HepG2 (cell line): ENCODE measurements at regions not wholly inside any gene's neighbourhood (a gene's known extent, or its start where the extent isn't known, plus 50 kb on each side); places are given as distances from the start of the nearest gene placed in this dataset.

Source experiments
- ATAC-seq: fragments of 200-7000 bp; cut with Tn5 transposase; 3 replicates; pipeline ENCODE4 v1.9.1; 2020; ENCODE audit warnings: mild to moderate bottlenecking, moderate library complexity
- BruUV-seq: library from RNA; stranded (reverse); fragments of 400-500 nt; replicated peaks from 2 replicates; lab custom pipeline; 2021; lab: Mats Ljungman, UMichigan
- CTCF ChIA-PET: fragments of 300-600 bp; formaldehyde crosslinking; extraction: SDS; loops from one replicate; lab custom pipeline; 2021; ENCODE audit warnings: low total read pairs, inconsistent platforms, low intra/inter-chr PET ratio; lab: Yijun Ruan, JAX
- POLR2A ChIA-PET: fragments of 350-600 bp; sonication (Branson Sonifier 250); formaldehyde crosslinking; loops from one replicate; lab custom pipeline; 2020; ENCODE audit warnings: antibody characterized with exemption, inconsistent platforms; lab: Yijun Ruan, JAX
- DNase-seq: peaks from one replicate; pipeline ENCODE4 v3.0.0-alpha.2; 2015; ENCODE audit warnings: low spot score
- FAIRE-seq: peaks from 3 replicates; lab custom pipeline; 2011; peaks lifted over from hg19 to GRCh38; lab: Jason Lieb, UNC
- H2AFZ ChIP-seq: one replicate; pipeline ENCODE4 v1.6.1; 2011; ENCODE audit warnings: low read length, inconsistent platforms
- H3K27ac ChIP-seq: fragments of 300-600 bp; 3 replicates; pipeline ENCODE4 v1.8.0; 2011; ENCODE audit warnings: mixed run types, mild to moderate bottlenecking, mixed read lengths, low read length, inconsistent platforms; ENCODE audit not compliant: insufficient read depth; ENCODE audit errors: extremely low read length
- H3K27me3 ChIP-seq, 2 experiments: fragments of 200-600 bp in 1 of 2; 2 replicates in 1 of 2; 3 replicates in 1 of 2; pipeline versions ENCODE4 v1.6.0 to v1.8.0; 2011; ENCODE audit warnings: low read length in 2 of 2, mild to moderate bottlenecking in 2 of 2, moderate library complexity in 2 of 2, inconsistent platforms in 1 of 2; ENCODE audit not compliant: insufficient read depth in 2 of 2, control insufficient read depth in 1 of 2
- H3K36me3 ChIP-seq, 2 experiments: fragments of 200-600 bp in 1 of 2; replicated peaks in 1 of 2; 2 replicates in 1 of 2; 3 replicates in 1 of 2; pipeline versions ENCODE4 v1.5.1 to v1.8.0; 2011; ENCODE audit warnings: low read length in 2 of 2, inconsistent platforms in 1 of 2; ENCODE audit not compliant: insufficient read depth in 2 of 2, control insufficient read depth in 1 of 2
- H3K4me1 ChIP-seq: 2 replicates; pipeline ENCODE4 v1.5.1; 2012; ENCODE audit warnings: low read length, inconsistent platforms; ENCODE audit not compliant: insufficient read depth
- H3K4me2 ChIP-seq: 2 replicates; pipeline ENCODE4 v1.6.0; 2011; ENCODE audit warnings: low read depth, low read length, inconsistent platforms
- H3K4me3 ChIP-seq, 3 experiments: fragments of 200-600 bp in 1 of 3; sonication (generic), shearing (Covaris generic) in 1 of 3; replicated peaks in 1 of 3; 2 replicates each; pipeline ENCODE4 v1.5.1; 2011 to 2016; ENCODE audit warnings: low read length in 3 of 3, inconsistent platforms in 2 of 3, low read depth in 2 of 3, mild to moderate bottlenecking in 2 of 3, control low read depth in 1 of 3, mixed read lengths in 1 of 3; ENCODE audit not compliant: insufficient read depth in 1 of 3
- H3K79me2 ChIP-seq: one replicate; pipeline ENCODE4 v1.6.1; 2011; ENCODE audit warnings: low read length, inconsistent platforms; ENCODE audit not compliant: insufficient read depth
- H3K9ac ChIP-seq: 2 replicates; pipeline ENCODE4 v1.6.0; 2011; ENCODE audit warnings: mild to moderate bottlenecking, low read depth, low read length, inconsistent platforms; ENCODE audit not compliant: insufficient read depth
- H3K9me3 ChIP-seq: 2 replicates; pipeline ENCODE4 v1.5.1; 2012; ENCODE audit warnings: mild to moderate bottlenecking, low read length
- H4K20me1 ChIP-seq: 2 replicates; pipeline ENCODE4 v1.6.0; 2011; ENCODE audit warnings: inconsistent platforms, mild to moderate bottlenecking, low read length, moderate library complexity; ENCODE audit not compliant: insufficient read depth
- CENPX ChIP-seq: sonication (generic); formaldehyde crosslinking; IDR thresholded peaks from 2 replicates; pipeline ENCODE4 v1.9.0; 2021; ENCODE audit warnings: mild to moderate bottlenecking, missing genetic modification reagents, moderate library complexity
- ELF1 ChIP-seq: sonication (generic); formaldehyde crosslinking; IDR thresholded peaks from 2 replicates; pipeline ENCODE4 v1.4.0; 2020; ENCODE audit warnings: missing genetic modification reagents
- ERF ChIP-seq: IDR thresholded peaks from 2 replicates; pipeline ENCODE4 v1.6.1; 2018; ENCODE audit warnings: missing biosample characterization, missing genetic modification reagents
- HMGA1 ChIP-seq: sonication (generic); formaldehyde crosslinking; conservative IDR thresholded peaks from 2 replicates; pipeline ENCODE4 v1.4.0; 2020; ENCODE audit warnings: missing genetic modification reagents
- MAFF ChIP-seq: IDR thresholded peaks from 2 replicates; pipeline ENCODE4 v1.6.1; 2011; ENCODE audit warnings: low read depth, low read length, improper control_type of control experiment
- MYNN ChIP-seq: sonication (generic); formaldehyde crosslinking; IDR thresholded peaks from 2 replicates; pipeline ENCODE4 v1.4.0; 2020; ENCODE audit warnings: mild to moderate bottlenecking, low read depth, missing genetic modification reagents
- MZF1 ChIP-seq: sonication (generic); formaldehyde crosslinking; IDR thresholded peaks from 2 replicates; pipeline ENCODE4 v1.8.1; 2023; ENCODE audit warnings: mild to moderate bottlenecking, missing genetic modification reagents, borderline replicate concordance
- NFKB2 ChIP-seq: sonication (generic); formaldehyde crosslinking; IDR thresholded peaks from 2 replicates; pipeline ENCODE4 v1.4.0; 2020; ENCODE audit warnings: missing genetic modification reagents, borderline replicate concordance
- PHF20 ChIP-seq: sonication (generic); formaldehyde crosslinking; IDR thresholded peaks from 2 replicates; pipeline ENCODE4 v1.5.0; 2020; ENCODE audit warnings: mild to moderate bottlenecking, missing genetic modification reagents
- PLRG1 ChIP-seq: fragments of 450-650 bp; conservative IDR thresholded peaks from 2 replicates; pipeline ENCODE4 v1.6.1; 2016
- SMARCC2 ChIP-seq: fragments of 450-650 bp; IDR thresholded peaks from 2 replicates; pipeline ENCODE4 v1.6.1; 2017; ENCODE audit warnings: antibody characterized with exemption, mild to moderate bottlenecking
- SP1 ChIP-seq, 2 experiments: fragments of 450-650 bp in 1 of 2; sonication (generic) in 1 of 2; formaldehyde crosslinking in 1 of 2; IDR thresholded peaks; 2 replicates each; pipeline versions ENCODE4 v1.4.0 to v1.6.1; 2016 to 2020; ENCODE audit warnings: missing genetic modification reagents in 1 of 2
- TAF1 ChIP-seq: sonication (generic); formaldehyde crosslinking; IDR thresholded peaks from 2 replicates; pipeline ENCODE4 v1.4.0; 2020; ENCODE audit warnings: missing genetic modification reagents
- ZEB1 ChIP-seq: IDR thresholded peaks from 2 replicates; pipeline ENCODE4 v1.6.1; 2012; ENCODE audit warnings: mild to moderate bottlenecking, low read depth, inconsistent platforms; ENCODE audit not compliant: insufficient replicate concordance
- ZFYVE20 ChIP-seq: sonication (generic); formaldehyde crosslinking; IDR thresholded peaks from 2 replicates; pipeline ENCODE4 v1.8.0; 2023; ENCODE audit warnings: low read depth, mild to moderate bottlenecking, moderate library complexity, missing genetic modification reagents, borderline replicate concordance
- ZNF747 ChIP-seq: sonication (generic); formaldehyde crosslinking; IDR thresholded peaks from 2 replicates; pipeline ENCODE4 v1.8.1; 2023; ENCODE audit warnings: missing genetic modification reagents, mild to moderate bottlenecking, borderline replicate concordance
- WGBS: methylation state at CpG from one replicate; pipeline ENCODE4 v1.1.6; 2017; ENCODE audit warnings: low lambda C conversion rate; 5-methylcytosine and 5-hydroxymethylcytosine counted together
- in situ Hi-C: cut with HindIII; loops from 2 replicates; pipeline ENCODE4 v1.10.0; 2017; ENCODE audit warnings: low pct_unique_long_range_greater_than_20kb; ENCODE audit not compliant: extremely low pct_ligation_motif_present
- intact Hi-C: fragments of 100-400 bp; cut with micrococcal nuclease; formaldehyde crosslinking; loops from one replicate; pipeline ENCODE4 v1.10.0; 2022; ENCODE audit not compliant: unreplicated experiment
- TF ChIP-seq, protein P1 (sequence below): sonication (generic); formaldehyde crosslinking; IDR thresholded peaks from 2 replicates; pipeline ENCODE4 v1.8.0; 2022; ENCODE audit warnings: missing genetic modification reagents, low read depth, mild to moderate bottlenecking, borderline replicate concordance
- TF ChIP-seq, protein P2 (sequence below): sonication (generic); formaldehyde crosslinking; IDR thresholded peaks from 2 replicates; pipeline ENCODE4 v1.5.0; 2020; ENCODE audit warnings: mild to moderate bottlenecking, missing genetic modification reagents
- TF ChIP-seq, protein P3 (sequence below), 2 experiments: sonication (generic) in 1 of 2; formaldehyde crosslinking in 1 of 2; IDR thresholded peaks; 2 replicates each; pipeline versions ENCODE4 v1.6.1 to v1.9.0; 2014 to 2022; ENCODE audit warnings: antibody characterized with exemption in 1 of 2, borderline replicate concordance in 1 of 2, inconsistent platforms in 1 of 2, low read depth in 1 of 2, missing genetic modification reagents in 1 of 2

DNA sequence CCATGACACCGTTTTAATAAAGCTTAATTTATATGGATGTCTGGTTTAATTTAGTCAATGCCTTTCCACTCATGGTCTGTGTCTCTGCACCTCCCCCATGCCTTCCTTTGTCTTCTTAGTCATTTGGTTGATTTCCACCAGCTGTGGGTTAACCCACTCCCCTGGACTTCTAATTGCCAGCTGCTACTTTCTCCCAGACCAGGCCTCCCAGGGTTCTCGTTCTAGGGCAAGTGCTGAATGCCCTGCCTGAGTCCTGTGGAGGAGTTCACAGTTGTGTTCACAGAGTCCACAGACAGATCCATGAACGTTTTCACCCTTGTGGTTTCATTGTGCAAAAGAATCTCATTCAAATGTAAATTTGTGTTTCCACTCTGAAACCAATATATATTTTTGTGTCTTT is 243.4 kb downstream of the NUF2 start:
- no peak overlapping the region for H2AFZ ChIP-seq
- no peak overlapping the region for H3K4me3 ChIP-seq
- no peak overlapping the region for H3K27ac ChIP-seq
- ChIA-PET CTCF (no interaction called here), POLR2A (no interaction called here)
- intact Hi-C loops (no loop called here), in situ Hi-C loops (no loop called here)
- no peak overlapping the region for H3K9ac ChIP-seq
- no peaks in the 10 kb centered on the region for H3K9me3 ChIP-seq
- H3K27me3 ChIP-seq, result no peaks in the 10 kb centered on the region; a peak in 1 of 5 replicates
- H3K36me3 ChIP-seq, result no peaks in the 10 kb centered on the region
- 6% methylated on average over 3 of the region's 3 CpGs for WGBS
- DNase-seq (no peak), ATAC-seq (no peak), FAIRE-seq (no peak)
- no peaks in the 10 kb centered on the region for H4K20me1 ChIP-seq
- H3K79me2 ChIP-seq, result no peaks in the 10 kb centered on the region
- H3K4me2 ChIP-seq, result no peak overlapping the region
- no peaks in the 10 kb centered on the region for H3K4me1 ChIP-seq
- no TSS peak for BruUV-seq
- TF ChIP-seq SP1 (IDR thresholded peaks at IDR 0.05), result no peak
- TF ChIP-seq SP1 (CRISPR knock-in tag; IDR thresholded peaks at IDR 0.05), result no peak
- TF ChIP-seq, protein P1, sequence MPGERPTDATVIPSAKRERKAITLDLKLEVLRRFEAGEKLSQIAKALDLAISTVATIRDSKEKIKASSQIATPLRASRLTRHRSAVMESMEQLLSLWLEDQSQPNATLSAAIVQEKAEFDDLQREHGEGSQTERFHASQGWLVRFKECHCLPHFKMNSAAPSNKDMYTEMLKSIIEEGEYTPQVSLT (CRISPR knock-in tag), result no peak
- no peak for TF ChIP-seq MYNN (CRISPR knock-in tag)
- TF ChIP-seq NFKB2 (CRISPR knock-in tag), result no peak
- TF ChIP-seq TAF1, result no peak
- no peak for TF ChIP-seq ERF
- TF ChIP-seq, protein P2, sequence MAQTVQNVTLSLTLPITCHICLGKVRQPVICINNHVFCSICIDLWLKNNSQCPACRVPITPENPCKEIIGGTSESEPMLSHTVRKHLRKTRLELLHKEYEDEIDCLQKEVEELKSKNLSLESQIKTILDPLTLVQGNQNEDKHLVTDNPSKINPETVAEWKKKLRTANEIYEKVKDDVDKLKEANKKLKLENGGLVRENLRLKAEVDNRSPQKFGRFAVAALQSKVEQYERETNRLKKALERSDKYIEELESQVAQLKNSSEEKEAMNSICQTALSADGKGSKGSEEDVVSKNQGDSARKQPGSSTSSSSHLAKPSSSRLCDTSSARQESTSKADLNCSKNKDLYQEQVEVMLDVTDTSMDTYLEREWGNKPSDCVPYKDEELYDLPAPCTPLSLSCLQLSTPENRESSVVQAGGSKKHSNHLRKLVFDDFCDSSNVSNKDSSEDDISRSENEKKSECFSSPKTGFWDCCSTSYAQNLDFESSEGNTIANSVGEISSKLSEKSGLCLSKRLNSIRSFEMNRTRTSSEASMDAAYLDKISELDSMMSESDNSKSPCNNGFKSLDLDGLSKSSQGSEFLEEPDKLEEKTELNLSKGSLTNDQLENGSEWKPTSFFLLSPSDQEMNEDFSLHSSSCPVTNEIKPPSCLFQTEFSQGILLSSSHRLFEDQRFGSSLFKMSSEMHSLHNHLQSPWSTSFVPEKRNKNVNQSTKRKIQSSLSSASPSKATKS (CRISPR knock-in tag), result no peak
- no peak for TF ChIP-seq ZNF747 (CRISPR knock-in tag)
- TF ChIP-seq, protein P3, sequence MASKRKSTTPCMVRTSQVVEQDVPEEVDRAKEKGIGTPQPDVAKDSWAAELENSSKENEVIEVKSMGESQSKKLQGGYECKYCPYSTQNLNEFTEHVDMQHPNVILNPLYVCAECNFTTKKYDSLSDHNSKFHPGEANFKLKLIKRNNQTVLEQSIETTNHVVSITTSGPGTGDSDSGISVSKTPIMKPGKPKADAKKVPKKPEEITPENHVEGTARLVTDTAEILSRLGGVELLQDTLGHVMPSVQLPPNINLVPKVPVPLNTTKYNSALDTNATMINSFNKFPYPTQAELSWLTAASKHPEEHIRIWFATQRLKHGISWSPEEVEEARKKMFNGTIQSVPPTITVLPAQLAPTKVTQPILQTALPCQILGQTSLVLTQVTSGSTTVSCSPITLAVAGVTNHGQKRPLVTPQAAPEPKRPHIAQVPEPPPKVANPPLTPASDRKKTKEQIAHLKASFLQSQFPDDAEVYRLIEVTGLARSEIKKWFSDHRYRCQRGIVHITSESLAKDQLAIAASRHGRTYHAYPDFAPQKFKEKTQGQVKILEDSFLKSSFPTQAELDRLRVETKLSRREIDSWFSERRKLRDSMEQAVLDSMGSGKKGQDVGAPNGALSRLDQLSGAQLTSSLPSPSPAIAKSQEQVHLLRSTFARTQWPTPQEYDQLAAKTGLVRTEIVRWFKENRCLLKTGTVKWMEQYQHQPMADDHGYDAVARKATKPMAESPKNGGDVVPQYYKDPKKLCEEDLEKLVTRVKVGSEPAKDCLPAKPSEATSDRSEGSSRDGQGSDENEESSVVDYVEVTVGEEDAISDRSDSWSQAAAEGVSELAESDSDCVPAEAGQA (IDR thresholded peaks at IDR 0.05; ENCODE audit: low read depth), result no peak
- TF ChIP-seq, protein P3 (CRISPR knock-in tag; IDR thresholded peaks at IDR 0.05; ENCODE audit: borderline replicate concordance), result no peak
- no peak for TF ChIP-seq MZF1
- TF ChIP-seq ELF1, result no peak
- TF ChIP-seq ZEB1, result no peak
- TF ChIP-seq PLRG1, result no peak
- TF ChIP-seq ZFYVE20 (CRISPR knock-in tag), result no peak
- no peak for TF ChIP-seq SMARCC2
- no peak for TF ChIP-seq HMGA1 (CRISPR knock-in tag)
- TF ChIP-seq CENPX (CRISPR knock-in tag), result no peak
- no peak for TF ChIP-seq MAFF
- no peak for TF ChIP-seq PHF20 (CRISPR knock-in tag)
